ENCODE measurements at regions not wholly inside any gene's neighbourhood (a gene's known extent, or its start where the extent isn't known, plus 50 kb on each side); places are given as distances from the start of the nearest gene placed in this dataset.

- ATAC-seq: no peak
- intact Hi-C loops (cut with DNase I): no loop called here
- H3K9me3 ChIP-seq: no peaks in the 10 kb centered on the region
- no peak overlapping the region for H3K4me3 ChIP-seq
- H3K27me3 ChIP-seq: no peaks in the 10 kb centered on the region
- no peak for TF ChIP-seq CTCF (IDR thresholded peaks at IDR 0.05)
- no peaks in the 10 kb centered on the region for H3K36me3 ChIP-seq
- no peak overlapping the region for H3K27ac ChIP-seq
- peaks cover 18% of the 10 kb centered on the region for H3K4me1 ChIP-seq
- no peak for DNase-seq
Measured at GRCh38 chr1:201672685-201673084, 133.8 kb downstream of the NAV1 start.

- intact Hi-C loops (cut with DNase I): no loop called here
- ATAC-seq (no peak), DNase-seq (no peak)
- no peak for TF ChIP-seq CTCF (IDR thresholded peaks at IDR 0.05)
- Histone ChIP-seq H3K9me3 (no peaks in the 10 kb centered on the region), H3K4me3 (no peak overlapping the region), H3K27me3 (no peaks in the 10 kb centered on the region), H3K27ac (no peak overlapping the region), H3K36me3 (no peaks in the 10 kb centered on the region), H3K4me1 (peaks cover 18% of the 10 kb centered on the region)
Measured at GRCh38 chr1:201673093-201673492, 134.2 kb downstream of the NAV1 start.

GRCh38 chr1:201673915-201674314 lies 135.0 kb downstream of the NAV1 start:
- Histone ChIP-seq H3K36me3 (no peaks in the 10 kb centered on the region), H3K27ac (no peak overlapping the region), H3K27me3 (no peaks in the 10 kb centered on the region), H3K4me1 (peaks cover 18% of the 10 kb centered on the region), H3K9me3 (no peaks in the 10 kb centered on the region), H3K4me3 (no peak overlapping the region)
- TF ChIP-seq CTCF (IDR thresholded peaks at IDR 0.05): no peak
- no peak for ATAC-seq
- no peak for DNase-seq
- intact Hi-C loops (cut with DNase I): no loop called here

- no peak for TF ChIP-seq CTCF (IDR thresholded peaks at IDR 0.05)
- Histone ChIP-seq H3K36me3 (no peaks in the 10 kb centered on the region), H3K4me1 (peaks cover 18% of the 10 kb centered on the region), H3K27ac (no peak overlapping the region), H3K9me3 (no peaks in the 10 kb centered on the region), H3K27me3 (no peaks in the 10 kb centered on the region), H3K4me3 (no peak overlapping the region)
- ATAC-seq (peak; percentile 79), DNase-seq (no peak)
- intact Hi-C loops (cut with DNase I): no loop called here
Measured at GRCh38 chr1:201675143-201675542, 136.2 kb downstream of the NAV1 start.

- Histone ChIP-seq H3K36me3 (no peaks in the 10 kb centered on the region), H3K4me1 (peaks cover 18% of the 10 kb centered on the region), H3K27ac (peak overlapping the region; percentile 60), H3K4me3 (no peak overlapping the region), H3K27me3 (no peaks in the 10 kb centered on the region), H3K9me3 (no peaks in the 10 kb centered on the region)
- TF ChIP-seq CTCF (IDR thresholded peaks at IDR 0.05): no peak
- intact Hi-C loops (cut with DNase I): no loop called here
- DNase-seq (peak; percentile 70), ATAC-seq (peak; percentile 81)
Measured at GRCh38 chr1:201676197-201676596, 137.3 kb downstream of the NAV1 start.

- DNase-seq: no peak
- Histone ChIP-seq H3K4me3 (no peak overlapping the region), H3K36me3 (no peaks in the 10 kb centered on the region), H3K27ac (peak overlapping the region; percentile 60), H3K9me3 (no peaks in the 10 kb centered on the region), H3K27me3 (no peaks in the 10 kb centered on the region), H3K4me1 (peaks cover 18% of the 10 kb centered on the region)
- intact Hi-C loops (cut with DNase I): no loop called here
- TF ChIP-seq CTCF (IDR thresholded peaks at IDR 0.05): no peak
- no peak for ATAC-seq
Measured at GRCh38 chr1:201676641-201677040, 137.7 kb downstream of the NAV1 start.

All from upper lobe of right lung (tissue), 1 donor.